A673 (cell line): ENCODE measurements at regions not wholly inside any gene's neighbourhood (a gene's known extent, or its start where the extent isn't known, plus 50 kb on each side); places are given as distances from the start of the nearest gene placed in this dataset.

Experiments used
- BruUV-seq: library from RNA; stranded (reverse); fragments of 400-500 nt; replicated peaks from 2 replicates; lab custom pipeline; 2021; lab: Mats Ljungman, UMichigan
- CTCF ChIA-PET: fragments of 300-600 bp; sonication (Branson Sonifier 250); formaldehyde crosslinking; loops from one replicate; lab custom pipeline; 2022; ENCODE audit warnings: antibody characterized with exemption; lab: Charles Lee
- POLR2A ChIA-PET: fragments of 300-600 bp; sonication (Branson Sonifier 250); formaldehyde crosslinking; loops from one replicate; lab custom pipeline; 2022; ENCODE audit warnings: antibody characterized with exemption; ENCODE audit not compliant: low non-redundant PET; lab: Charles Lee
- DNase-seq: peaks from one replicate; pipeline ENCODE4 v3.0.0-alpha.2; 2015; ENCODE audit warnings: low spot score
- H3K27ac ChIP-seq: fragments of 200-600 bp; sonication (generic); 2 replicates; pipeline ENCODE4 v1.5.1; 2016; ENCODE audit warnings: mixed run types, low read depth, mild to moderate bottlenecking, mixed read lengths, antibody characterized with exemption, low read length; ENCODE audit not compliant: poor library complexity, severe bottlenecking
- H3K27me3 ChIP-seq: fragments of 200-600 bp; sonication (generic); replicated peaks from 2 replicates; pipeline ENCODE4 v1.6.1; 2017; ENCODE audit warnings: mixed run types, low read depth, mild to moderate bottlenecking, mixed read lengths, antibody characterized with exemption, low read length; ENCODE audit not compliant: insufficient read depth, poor library complexity
- H3K36me3 ChIP-seq: fragments of 200-600 bp; sonication (generic); 2 replicates; pipeline ENCODE4 v1.6.1; 2016; ENCODE audit warnings: mixed run types, mild to moderate bottlenecking, mixed read lengths, antibody characterized with exemption, low read length; ENCODE audit not compliant: insufficient read depth, poor library complexity, severe bottlenecking
- H3K4me1 ChIP-seq: fragments of 200-600 bp; sonication (generic); 2 replicates; pipeline ENCODE4 v1.6.1; 2017; ENCODE audit warnings: mixed run types, mild to moderate bottlenecking, mixed read lengths, antibody characterized with exemption, low read length; ENCODE audit not compliant: insufficient read depth, poor library complexity, severe bottlenecking
- H3K4me3 ChIP-seq: fragments of 200-600 bp; sonication (generic); 2 replicates; pipeline ENCODE4 v1.5.1; 2016; ENCODE audit warnings: low read depth, mixed run types, mild to moderate bottlenecking, mixed read lengths, low read length; ENCODE audit not compliant: poor library complexity, severe bottlenecking
- H3K9me3 ChIP-seq: fragments of 200-600 bp; sonication (generic); 2 replicates; pipeline ENCODE4 v1.6.1; 2016; ENCODE audit warnings: mixed run types, low read depth, mild to moderate bottlenecking, mixed read lengths, antibody characterized with exemption, low read length; ENCODE audit not compliant: poor library complexity, severe bottlenecking
- EZH2 ChIP-seq: fragments of 200-600 bp; sonication (generic); IDR thresholded peaks from 2 replicates; pipeline ENCODE4 v1.6.1; 2017; ENCODE audit warnings: borderline replicate concordance, low read depth, mild to moderate bottlenecking, mixed read lengths, antibody characterized with exemption, low read length; ENCODE audit not compliant: poor library complexity, severe bottlenecking
- intact Hi-C: fragments of 100-400 bp; cut with micrococcal nuclease; formaldehyde crosslinking; loops from one replicate; pipeline ENCODE4 v1.10.0; 2022; ENCODE audit not compliant: unreplicated experiment
- TF ChIP-seq, protein P1 (sequence below): fragments of 300-800, 200-600 bp; sonication (generic); conservative IDR thresholded peaks from 2 replicates; pipeline ENCODE4 v1.5.1; 2017; ENCODE audit warnings: low read depth, mild to moderate bottlenecking, antibody characterized with exemption, low read length, moderate library complexity, mixed read lengths

DNA sequence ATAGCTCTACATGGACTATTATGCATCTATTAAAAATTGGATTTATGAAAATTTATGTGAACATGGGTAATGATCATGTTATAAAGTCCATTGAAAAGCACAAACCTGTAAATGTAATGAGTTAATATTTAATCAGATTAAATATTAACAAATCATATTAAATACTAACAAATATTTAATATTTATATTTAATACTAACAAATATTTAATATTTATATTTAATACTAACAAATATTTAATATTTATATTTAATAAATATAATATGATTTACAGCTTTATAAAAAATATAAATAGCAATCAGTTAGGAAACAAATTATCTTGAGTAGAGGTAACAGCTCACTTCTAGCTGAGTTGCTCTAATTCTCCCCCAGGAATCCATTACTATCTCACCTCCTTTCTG is 758.0 kb upstream of the USP15 start:
- intact Hi-C loops: no loop called here
- ChIA-PET POLR2A (no interaction called here), CTCF (no interaction called here)
- Histone ChIP-seq H3K9me3 (no peaks in the 10 kb centered on the region), H3K36me3 (no peaks in the 10 kb centered on the region), H3K27ac (no peak overlapping the region), H3K4me1 (no peaks in the 10 kb centered on the region), H3K4me3 (no peak overlapping the region), H3K27me3 (no peaks in the 10 kb centered on the region)
- TF ChIP-seq EZH2: no peak
- TF ChIP-seq, protein P1, sequence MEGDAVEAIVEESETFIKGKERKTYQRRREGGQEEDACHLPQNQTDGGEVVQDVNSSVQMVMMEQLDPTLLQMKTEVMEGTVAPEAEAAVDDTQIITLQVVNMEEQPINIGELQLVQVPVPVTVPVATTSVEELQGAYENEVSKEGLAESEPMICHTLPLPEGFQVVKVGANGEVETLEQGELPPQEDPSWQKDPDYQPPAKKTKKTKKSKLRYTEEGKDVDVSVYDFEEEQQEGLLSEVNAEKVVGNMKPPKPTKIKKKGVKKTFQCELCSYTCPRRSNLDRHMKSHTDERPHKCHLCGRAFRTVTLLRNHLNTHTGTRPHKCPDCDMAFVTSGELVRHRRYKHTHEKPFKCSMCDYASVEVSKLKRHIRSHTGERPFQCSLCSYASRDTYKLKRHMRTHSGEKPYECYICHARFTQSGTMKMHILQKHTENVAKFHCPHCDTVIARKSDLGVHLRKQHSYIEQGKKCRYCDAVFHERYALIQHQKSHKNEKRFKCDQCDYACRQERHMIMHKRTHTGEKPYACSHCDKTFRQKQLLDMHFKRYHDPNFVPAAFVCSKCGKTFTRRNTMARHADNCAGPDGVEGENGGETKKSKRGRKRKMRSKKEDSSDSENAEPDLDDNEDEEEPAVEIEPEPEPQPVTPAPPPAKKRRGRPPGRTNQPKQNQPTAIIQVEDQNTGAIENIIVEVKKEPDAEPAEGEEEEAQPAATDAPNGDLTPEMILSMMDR: no peak
- DNase-seq: no peak
- no TSS peak for BruUV-seq

DNA sequence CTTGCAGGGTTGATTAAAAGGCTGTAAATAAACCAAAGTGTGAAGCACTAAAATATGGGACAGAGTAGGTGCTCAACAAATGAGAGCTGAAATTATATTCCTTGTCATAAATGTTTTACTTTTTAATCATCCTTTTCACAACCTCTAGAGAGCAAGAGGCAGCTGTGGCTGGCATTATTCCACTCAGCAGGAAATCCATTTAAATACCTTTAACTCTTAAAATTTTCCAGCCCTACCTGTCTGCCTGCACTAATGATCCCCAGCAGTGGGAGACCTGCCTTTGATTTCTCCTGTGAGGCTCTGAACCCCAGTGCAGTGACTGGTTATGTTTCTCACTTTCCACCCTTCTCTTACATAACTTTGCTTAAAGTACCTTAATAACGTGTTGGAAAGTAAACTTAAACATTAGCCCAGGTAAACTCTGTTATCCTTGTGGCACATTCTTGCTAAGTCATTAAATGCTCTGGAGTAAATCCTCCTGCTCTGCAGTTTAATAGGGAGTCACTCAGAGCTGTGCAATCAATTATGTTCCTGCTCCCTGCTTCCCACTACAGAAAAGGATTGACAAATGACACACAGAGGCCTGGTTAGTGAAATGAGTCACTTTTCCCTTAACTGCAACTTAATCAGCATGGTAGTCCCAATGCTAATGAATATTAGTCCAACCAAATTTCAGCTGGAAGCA is 755.7 kb upstream of the USP15 start:
- H3K36me3 ChIP-seq: no peaks in the 10 kb centered on the region
- intact Hi-C loops: no loop called here
- TF ChIP-seq EZH2: no peak
- TF ChIP-seq, protein P1: no peak
- BruUV-seq: no TSS peak
- no peaks in the 10 kb centered on the region for H3K27me3 ChIP-seq
- no peak overlapping the region for H3K27ac ChIP-seq
- H3K4me1 ChIP-seq: no peaks in the 10 kb centered on the region
- no peak for DNase-seq
- CTCF ChIA-PET: no interaction called here
- H3K4me3 ChIP-seq: no peak overlapping the region
- POLR2A ChIA-PET: no interaction called here
- no peaks in the 10 kb centered on the region for H3K9me3 ChIP-seq

DNA sequence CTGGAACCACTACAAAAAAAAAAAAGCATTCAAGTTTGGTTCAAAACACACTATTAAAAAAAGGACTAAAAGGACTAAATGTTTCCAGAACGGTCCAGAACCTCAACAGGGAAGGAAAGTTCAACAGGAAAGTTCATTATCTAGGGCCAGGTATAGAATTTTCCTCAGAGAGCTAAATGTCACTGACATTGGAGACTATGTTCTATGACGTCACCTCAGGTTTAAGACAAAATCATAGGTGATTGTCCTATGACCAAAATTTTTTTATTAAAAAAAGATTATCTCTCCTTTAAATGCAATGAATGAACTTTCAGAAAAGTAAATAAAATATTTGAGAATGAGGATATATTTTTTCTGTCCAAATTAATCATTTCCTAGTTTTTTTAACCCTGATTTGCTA is 746.7 kb upstream of the USP15 start:
- no TSS peak for BruUV-seq
- intact Hi-C loops: no loop called here
- H3K27me3 ChIP-seq: no peaks in the 10 kb centered on the region
- ChIA-PET CTCF (no interaction called here), POLR2A (no interaction called here)
- H3K36me3 ChIP-seq: no peaks in the 10 kb centered on the region
- TF ChIP-seq, protein P1: no peak
- TF ChIP-seq EZH2: no peak
- no peaks in the 10 kb centered on the region for H3K4me1 ChIP-seq
- DNase-seq: no peak
- no peak overlapping the region for H3K4me3 ChIP-seq
- no peaks in the 10 kb centered on the region for H3K9me3 ChIP-seq
- H3K27ac ChIP-seq: no peak overlapping the region
